DND-41 (cell line): ENCODE measurements at regions not wholly inside any gene's neighbourhood (a gene's known extent, or its start where the extent isn't known, plus 50 kb on each side); places are given as distances from the start of the nearest gene placed in this dataset.

ENCODE experiments used
- ATAC-seq: fragments of 200-7000 bp; cut with Tn5 transposase; 3 replicates; pipeline ENCODE4 v1.9.1; 2021; ENCODE audit warnings: low read depth; ENCODE audit not compliant: insufficient read depth
- DNase-seq: peaks from one replicate; pipeline ENCODE4 v3.0.0-alpha.2; 2020
- H2AFZ ChIP-seq: 2 replicates; pipeline ENCODE4 v1.6.0; 2012; ENCODE audit warnings: low read depth, low read length
- H3K27ac ChIP-seq: 2 replicates; pipeline ENCODE4 v1.5.1; 2012; ENCODE audit warnings: low read length, inconsistent platforms
- H3K27me3 ChIP-seq: fragments of 200-600 bp; sonication (generic); 2 replicates; pipeline ENCODE4 v1.6.0; 2012; ENCODE audit warnings: low read length, mild to moderate bottlenecking, inconsistent platforms; ENCODE audit not compliant: insufficient read depth, poor library complexity
- H3K36me3 ChIP-seq: 2 replicates; pipeline ENCODE4 v1.5.1; 2012; ENCODE audit warnings: low read length, inconsistent platforms; ENCODE audit not compliant: insufficient read depth
- H3K4me1 ChIP-seq: 2 replicates; pipeline ENCODE4 v1.5.1; 2012; ENCODE audit warnings: mild to moderate bottlenecking, low read length; ENCODE audit not compliant: insufficient read depth
- H3K4me2 ChIP-seq: 2 replicates; pipeline ENCODE4 v1.6.0; 2012; ENCODE audit warnings: mild to moderate bottlenecking, moderate library complexity, low read length, inconsistent platforms; ENCODE audit not compliant: insufficient read depth
- H3K4me3 ChIP-seq, 2 experiments: fragments of 200-600 bp in 1 of 2; shearing (Covaris generic) in 1 of 2; 2 replicates each; pipeline ENCODE4 v1.5.1; 2012 to 2016; ENCODE audit warnings: inconsistent platforms in 2 of 2, low read length in 2 of 2, mild to moderate bottlenecking in 2 of 2, low read depth in 1 of 2, moderate library complexity in 1 of 2
- H3K79me2 ChIP-seq: 2 replicates; pipeline ENCODE4 v1.6.0; 2012; ENCODE audit warnings: low read length, inconsistent platforms; ENCODE audit not compliant: insufficient read depth
- H3K9ac ChIP-seq: 2 replicates; pipeline ENCODE4 v1.6.0; 2012; ENCODE audit warnings: low read depth, mild to moderate bottlenecking, inconsistent platforms, low read length, moderate library complexity
- H3K9me3 ChIP-seq: 2 replicates; pipeline ENCODE4 v1.5.1; 2012; ENCODE audit warnings: low read length, moderate library complexity, mild to moderate bottlenecking, inconsistent platforms; ENCODE audit not compliant: insufficient read depth, severe bottlenecking
- H4K20me1 ChIP-seq: 2 replicates; pipeline ENCODE4 v1.6.0; 2012; ENCODE audit warnings: low read length; ENCODE audit not compliant: insufficient read depth
- EZH2 ChIP-seq: IDR thresholded peaks from 3 replicates; pipeline ENCODE4 v1.6.1; 2012; ENCODE audit warnings: borderline replicate concordance, low read depth, mild to moderate bottlenecking, moderate library complexity, low read length, inconsistent platforms; ENCODE audit not compliant: severe bottlenecking
- TF ChIP-seq, protein P1 (sequence below): IDR thresholded peaks from 2 replicates; pipeline ENCODE4 v1.5.1; 2012; ENCODE audit warnings: borderline replicate concordance, low read length, moderate library complexity, mild to moderate bottlenecking; ENCODE audit not compliant: poor library complexity, severe bottlenecking; ENCODE audit errors: extremely low read depth

DNA sequence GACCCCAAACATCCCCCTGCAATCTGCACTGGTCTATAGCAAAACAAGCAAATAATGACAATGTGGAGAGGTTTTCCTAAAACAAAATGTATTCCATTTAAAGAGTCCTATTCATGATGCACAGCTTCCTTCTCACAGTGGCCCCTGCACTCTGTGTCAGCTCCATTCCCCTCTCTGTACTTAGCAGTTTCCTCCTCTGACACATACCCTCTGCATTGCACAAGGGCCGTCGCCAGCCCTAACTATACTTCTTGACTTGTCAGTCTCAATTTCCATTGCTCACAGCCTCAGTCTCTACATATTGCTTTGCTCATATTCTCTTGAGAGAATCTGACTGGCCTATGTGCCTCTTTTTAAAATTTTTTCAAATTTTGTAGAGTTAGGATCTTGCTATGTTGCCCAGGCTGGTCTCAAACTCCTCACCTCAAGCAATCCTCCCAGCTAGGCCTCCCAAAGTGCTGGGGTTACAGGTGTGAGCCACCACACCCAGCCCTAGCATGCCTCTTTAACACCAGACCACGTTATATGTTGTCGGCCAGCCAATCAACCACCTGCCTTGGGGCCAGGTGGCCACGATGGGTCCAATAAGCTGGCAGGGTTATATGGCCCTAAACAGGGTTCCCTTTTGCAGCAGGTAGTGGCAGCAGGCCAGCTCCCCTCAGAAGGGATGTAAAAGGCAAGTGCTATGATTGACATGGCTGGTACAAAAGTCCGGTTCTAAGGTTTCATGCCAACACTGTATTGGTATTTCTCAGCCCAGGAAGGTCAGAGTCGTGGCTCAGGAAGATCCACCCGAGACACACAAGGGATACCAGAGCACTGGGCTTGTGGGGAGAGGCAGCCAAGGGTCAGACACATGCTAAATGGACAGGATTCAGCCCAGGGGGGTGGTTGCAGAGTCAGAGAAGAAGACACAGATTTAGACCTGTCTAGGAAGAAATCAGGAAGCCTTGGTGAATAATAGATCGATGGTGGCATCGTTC lies 59.0 kb upstream of the SMAD3 start:
- DNase-seq (no peak), ATAC-seq (no peak)
- Histone ChIP-seq H3K9me3 (no peaks in the 10 kb centered on the region), H3K27me3 (no peaks in the 10 kb centered on the region), H3K27ac (no peak overlapping the region), H3K79me2 (no peaks in the 10 kb centered on the region), H3K4me1 (no peaks in the 10 kb centered on the region), H4K20me1 (no peaks in the 10 kb centered on the region), H2AFZ (no peak overlapping the region), H3K9ac (no peak overlapping the region), H3K36me3 (no peaks in the 10 kb centered on the region), H3K4me2 (no peak overlapping the region), H3K4me3 (no peak overlapping the region)
- TF ChIP-seq, protein P1, sequence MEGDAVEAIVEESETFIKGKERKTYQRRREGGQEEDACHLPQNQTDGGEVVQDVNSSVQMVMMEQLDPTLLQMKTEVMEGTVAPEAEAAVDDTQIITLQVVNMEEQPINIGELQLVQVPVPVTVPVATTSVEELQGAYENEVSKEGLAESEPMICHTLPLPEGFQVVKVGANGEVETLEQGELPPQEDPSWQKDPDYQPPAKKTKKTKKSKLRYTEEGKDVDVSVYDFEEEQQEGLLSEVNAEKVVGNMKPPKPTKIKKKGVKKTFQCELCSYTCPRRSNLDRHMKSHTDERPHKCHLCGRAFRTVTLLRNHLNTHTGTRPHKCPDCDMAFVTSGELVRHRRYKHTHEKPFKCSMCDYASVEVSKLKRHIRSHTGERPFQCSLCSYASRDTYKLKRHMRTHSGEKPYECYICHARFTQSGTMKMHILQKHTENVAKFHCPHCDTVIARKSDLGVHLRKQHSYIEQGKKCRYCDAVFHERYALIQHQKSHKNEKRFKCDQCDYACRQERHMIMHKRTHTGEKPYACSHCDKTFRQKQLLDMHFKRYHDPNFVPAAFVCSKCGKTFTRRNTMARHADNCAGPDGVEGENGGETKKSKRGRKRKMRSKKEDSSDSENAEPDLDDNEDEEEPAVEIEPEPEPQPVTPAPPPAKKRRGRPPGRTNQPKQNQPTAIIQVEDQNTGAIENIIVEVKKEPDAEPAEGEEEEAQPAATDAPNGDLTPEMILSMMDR: no peak
- TF ChIP-seq EZH2: no peak

DNA sequence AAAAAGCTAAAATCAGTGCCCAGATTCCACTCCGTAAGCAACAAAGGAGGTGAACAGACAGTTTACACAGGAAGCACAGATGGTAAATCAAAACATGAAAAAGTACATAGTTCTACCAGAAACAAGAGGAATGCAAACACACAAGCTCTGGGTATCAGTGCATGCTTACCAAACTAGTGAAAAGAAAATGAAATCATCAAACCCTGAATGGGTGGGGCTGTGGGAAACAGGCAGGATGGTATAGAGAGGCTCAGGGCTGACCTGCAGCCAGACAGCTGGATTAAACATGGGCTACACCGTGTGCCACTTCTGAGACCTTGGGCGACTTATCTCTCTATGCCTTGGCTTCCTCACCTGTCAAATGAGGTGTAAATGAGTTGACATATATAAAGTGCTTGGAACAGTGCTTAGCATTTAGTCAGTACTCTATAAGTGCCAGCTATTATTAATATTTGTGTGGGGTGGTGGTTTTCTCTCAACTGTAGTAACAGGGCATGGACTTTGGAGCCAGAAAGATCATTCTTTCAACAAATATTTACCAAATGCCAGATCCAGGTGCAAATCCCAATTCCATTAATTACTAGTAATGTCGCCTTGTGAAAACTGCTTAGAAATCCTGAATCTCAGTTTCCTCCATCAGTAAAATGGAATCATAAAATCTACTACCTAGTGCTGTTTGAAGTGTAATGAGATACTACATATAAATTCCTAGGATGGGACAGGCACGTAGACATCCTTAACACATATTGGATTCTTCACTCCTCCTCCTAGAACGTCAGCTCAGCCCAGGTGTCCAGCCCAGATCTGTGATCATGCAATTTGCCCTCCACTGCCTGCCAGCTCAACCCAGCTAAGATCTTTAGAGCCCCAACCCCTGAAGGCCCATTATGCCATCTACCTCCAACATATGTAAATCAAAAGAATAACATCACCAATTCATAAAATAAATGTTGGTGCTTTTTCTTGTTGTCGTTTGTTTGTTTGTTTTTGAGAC lies 55.5 kb upstream of the SMAD3 start:
- H3K4me1 ChIP-seq: no peaks in the 10 kb centered on the region
- no peaks in the 10 kb centered on the region for H3K79me2 ChIP-seq
- no peaks in the 10 kb centered on the region for H3K36me3 ChIP-seq
- no peaks in the 10 kb centered on the region for H4K20me1 ChIP-seq
- no peak overlapping the region for H3K27ac ChIP-seq
- H3K4me3 ChIP-seq: no peak overlapping the region
- H2AFZ ChIP-seq: no peak overlapping the region
- H3K4me2 ChIP-seq: no peak overlapping the region
- TF ChIP-seq EZH2: no peak
- TF ChIP-seq, protein P1: no peak
- DNase-seq (no peak), ATAC-seq (no peak)
- no peaks in the 10 kb centered on the region for H3K9me3 ChIP-seq
- H3K27me3 ChIP-seq: no peaks in the 10 kb centered on the region
- H3K9ac ChIP-seq: no peak overlapping the region

DNA sequence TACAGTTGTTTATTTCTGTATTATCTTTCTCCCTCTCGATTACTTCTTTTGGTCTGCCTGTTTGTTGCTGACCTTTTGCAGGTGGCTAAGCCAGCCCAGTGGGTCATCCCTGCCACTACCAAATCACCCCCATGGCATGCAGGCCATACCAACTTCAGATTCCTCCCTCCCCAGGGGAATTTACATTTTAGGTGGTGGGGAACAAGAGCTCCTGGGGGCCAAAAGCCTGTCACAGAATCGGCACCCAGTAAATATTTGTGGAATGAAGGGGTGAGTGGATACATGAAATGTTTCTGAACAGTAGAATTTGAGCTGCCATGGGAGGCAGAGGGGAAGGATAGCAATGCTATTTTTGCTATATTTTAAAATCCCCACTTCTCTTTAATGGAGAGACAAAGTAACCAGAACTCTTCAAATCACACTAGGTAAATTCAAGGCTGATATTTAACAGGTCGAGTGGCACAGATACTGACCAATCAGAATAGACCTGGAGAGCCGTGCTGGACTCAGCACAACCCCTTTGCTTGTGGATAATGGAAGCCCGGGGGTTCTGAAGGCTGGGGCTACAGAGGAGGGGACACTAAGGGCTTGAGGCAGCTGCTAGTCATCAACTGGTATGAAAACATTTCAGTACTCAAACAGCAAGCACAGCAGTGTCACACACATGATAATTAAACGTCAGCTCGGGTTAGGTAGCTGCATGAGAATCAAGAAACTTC lies 54.3 kb upstream of the SMAD3 start:
- Histone ChIP-seq H3K27me3 (no peaks in the 10 kb centered on the region), H3K79me2 (no peaks in the 10 kb centered on the region), H4K20me1 (no peaks in the 10 kb centered on the region), H3K9ac (no peak overlapping the region), H3K4me3 (no peak overlapping the region), H3K36me3 (no peaks in the 10 kb centered on the region), H3K4me2 (no peak overlapping the region), H3K9me3 (no peaks in the 10 kb centered on the region), H3K4me1 (no peaks in the 10 kb centered on the region), H3K27ac (no peak overlapping the region), H2AFZ (no peak overlapping the region)
- ATAC-seq (no peak), DNase-seq (no peak)
- TF ChIP-seq, protein P1: no peak
- TF ChIP-seq EZH2: no peak
